ENCODE measurements at regions not wholly inside any gene's neighbourhood (a gene's known extent, or its start where the extent isn't known, plus 50 kb on each side); places are given as distances from the start of the nearest gene placed in this dataset.

DNA sequence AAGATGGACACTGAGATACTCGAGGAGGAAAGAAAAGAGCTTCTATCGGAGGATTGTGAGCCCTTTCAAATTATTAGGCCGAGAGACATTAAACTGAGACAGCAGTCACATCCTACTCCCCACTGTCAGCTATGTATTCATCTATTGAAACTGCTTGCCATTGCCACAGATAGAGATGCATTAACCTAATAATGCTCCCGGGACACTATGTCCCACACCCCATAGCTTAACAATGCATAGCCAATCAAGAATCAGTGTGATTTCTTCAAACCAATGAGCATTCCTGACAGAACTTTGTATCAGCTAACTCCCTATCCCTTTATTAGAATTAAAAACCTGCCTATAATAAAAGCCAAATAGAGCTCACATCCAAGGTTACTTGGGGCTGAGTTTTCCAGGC is 118.1 kb upstream of the NEIL3 start:
- no peak for TF ChIP-seq POLR2AphosphoS5 (IDR thresholded peaks at IDR 0.05; ENCODE audit: low read depth, low read length)
- TF ChIP-seq, protein P1, sequence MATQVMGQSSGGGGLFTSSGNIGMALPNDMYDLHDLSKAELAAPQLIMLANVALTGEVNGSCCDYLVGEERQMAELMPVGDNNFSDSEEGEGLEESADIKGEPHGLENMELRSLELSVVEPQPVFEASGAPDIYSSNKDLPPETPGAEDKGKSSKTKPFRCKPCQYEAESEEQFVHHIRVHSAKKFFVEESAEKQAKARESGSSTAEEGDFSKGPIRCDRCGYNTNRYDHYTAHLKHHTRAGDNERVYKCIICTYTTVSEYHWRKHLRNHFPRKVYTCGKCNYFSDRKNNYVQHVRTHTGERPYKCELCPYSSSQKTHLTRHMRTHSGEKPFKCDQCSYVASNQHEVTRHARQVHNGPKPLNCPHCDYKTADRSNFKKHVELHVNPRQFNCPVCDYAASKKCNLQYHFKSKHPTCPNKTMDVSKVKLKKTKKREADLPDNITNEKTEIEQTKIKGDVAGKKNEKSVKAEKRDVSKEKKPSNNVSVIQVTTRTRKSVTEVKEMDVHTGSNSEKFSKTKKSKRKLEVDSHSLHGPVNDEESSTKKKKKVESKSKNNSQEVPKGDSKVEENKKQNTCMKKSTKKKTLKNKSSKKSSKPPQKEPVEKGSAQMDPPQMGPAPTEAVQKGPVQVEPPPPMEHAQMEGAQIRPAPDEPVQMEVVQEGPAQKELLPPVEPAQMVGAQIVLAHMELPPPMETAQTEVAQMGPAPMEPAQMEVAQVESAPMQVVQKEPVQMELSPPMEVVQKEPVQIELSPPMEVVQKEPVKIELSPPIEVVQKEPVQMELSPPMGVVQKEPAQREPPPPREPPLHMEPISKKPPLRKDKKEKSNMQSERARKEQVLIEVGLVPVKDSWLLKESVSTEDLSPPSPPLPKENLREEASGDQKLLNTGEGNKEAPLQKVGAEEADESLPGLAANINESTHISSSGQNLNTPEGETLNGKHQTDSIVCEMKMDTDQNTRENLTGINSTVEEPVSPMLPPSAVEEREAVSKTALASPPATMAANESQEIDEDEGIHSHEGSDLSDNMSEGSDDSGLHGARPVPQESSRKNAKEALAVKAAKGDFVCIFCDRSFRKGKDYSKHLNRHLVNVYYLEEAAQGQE (IDR thresholded peaks at IDR 0.05; ENCODE audit: insufficient read depth in 1 of 2, low read depth in 2 of 2, low read length in 2 of 2): no peak
- TF ChIP-seq FOXP2 (optimal IDR thresholded peaks at IDR 0.05; ENCODE audit: borderline replicate concordance, extremely low read depth, extremely low read length, insufficient read depth): no peak

Measured in PFSK-1 (cell line).